Spleen (tissue), 11 donors: ENCODE measurements at regions not wholly inside any gene's neighbourhood (a gene's known extent, or its start where the extent isn't known, plus 50 kb on each side); places are given as distances from the start of the nearest gene placed in this dataset.

Experiments used
- DNase-seq: peaks from one replicate; pipeline ENCODE4 v3.0.0-alpha.2; 2020
- H3K27ac ChIP-seq, 8 donors: fragments of 200-600 bp; sonication (generic) in 7 of 8; 1 replicate in 4 of 8; 2 replicates in 4 of 8; pipeline versions ENCODE4 v1.5.0 to v1.8.0; 2016 to 2021; ENCODE audit warnings: inconsistent platforms in 4 of 8, mild to moderate bottlenecking in 4 of 8, moderate library complexity in 1 of 8
- H3K27me3 ChIP-seq, 7 donors: fragments of 200-600 bp; sonication (generic) in 6 of 7; replicated peaks in 1 of 7; 1 replicate in 4 of 7; 2 replicates in 3 of 7; pipeline versions ENCODE4 v1.5.0 to v1.8.0; 2016 to 2021; ENCODE audit warnings: inconsistent platforms in 3 of 7, mild to moderate bottlenecking in 1 of 7
- H3K36me3 ChIP-seq, 6 donors: fragments of 200-600 bp; sonication (generic) in 5 of 6; 1 replicate in 4 of 6; 2 replicates in 2 of 6; pipeline versions ENCODE4 v1.5.0 to v1.8.0; 2016 to 2021; ENCODE audit warnings: inconsistent platforms in 2 of 6
- H3K4me1 ChIP-seq, 6 donors: fragments of 200-600 bp; sonication (generic) in 5 of 6; 1 replicate in 3 of 6; 2 replicates in 3 of 6; pipeline versions ENCODE4 v1.5.0 to v1.8.0; 2016 to 2021; ENCODE audit warnings: inconsistent platforms in 3 of 6
- H3K4me3 ChIP-seq, 8 donors: fragments of 200-600 bp; sonication (generic) in 7 of 8; 1 replicate in 4 of 8; 2 replicates in 4 of 8; pipeline versions ENCODE4 v1.5.0 to v1.8.0; 2016 to 2021; ENCODE audit warnings: inconsistent platforms in 4 of 8, mild to moderate bottlenecking in 4 of 8, moderate library complexity in 2 of 8
- H3K9me3 ChIP-seq, 8 donors: fragments of 200-600 bp; sonication (generic) in 7 of 8; 1 replicate in 4 of 8; 2 replicates in 4 of 8; pipeline versions ENCODE4 v1.5.0 to v1.8.0; 2016 to 2021; ENCODE audit warnings: inconsistent platforms in 4 of 8
- CTCF ChIP-seq, 11 experiments: fragments of 200-600 bp in 7 of 11; fragments of 450-650 bp in 4 of 11; sonication (generic) in 4 of 11; IDR thresholded peaks in 8 of 11; conservative IDR thresholded peaks in 3 of 11; 1 replicate in 7 of 11; 2 replicates in 4 of 11; pipeline versions ENCODE4 v1.4.0 to v1.8.0; 2016 to 2021; ENCODE audit warnings: antibody characterized with exemption in 11 of 11, inconsistent platforms in 4 of 11, mild to moderate bottlenecking in 1 of 11
- POLR2A ChIP-seq, 3 donors: fragments of 450-650 bp; IDR thresholded peaks; one replicate each; pipeline ENCODE4 v1.5.1; 2017; ENCODE audit warnings: antibody characterized with exemption in 3 of 3, mild to moderate bottlenecking in 1 of 3
- POLR2AphosphoS5 ChIP-seq, 3 donors: sonication (generic); formaldehyde crosslinking; IDR thresholded peaks; one replicate each; pipeline ENCODE4 v1.5.1; 2017; ENCODE audit warnings: antibody characterized with exemption in 3 of 3
- WGBS, 5 donors: extraction: QIAGEN DNeasy Blood & Tissue Kit in 3 of 5; methylation state at CpG; one replicate each; pipeline versions ENCODE4 v1.1.5 to v1.1.7; 2013 to 2018; 5-methylcytosine and 5-hydroxymethylcytosine counted together
- intact Hi-C: fragments of 100-400 bp; cut with DNase I; formaldehyde crosslinking; loops from one replicate; pipeline ENCODE4 v1.15.0; 2023; ENCODE audit warnings: low total_unique reads
- donor health status: healthy with polysubstance abuse.
- donor health status: DM: no; HTN: no; CAD: no; lungs with moderate emphysema.
- donor health status: DM: no; HTN: no; CAD: no.
- donor health status: Bipolar disorder and iron deficiency.
- donor health status: healthy.
- donor health status: DM: no; HTN: no; CAD: no.
- donor health status: DM: yes; HTN: yes; CAD: no.

GRCh38 chr10:30737931-30738391 is 108.4 kb upstream of the LYZL2 start:
- Histone ChIP-seq H3K4me3 (no peak overlapping the region), H3K36me3 (no peaks in the 10 kb centered on the region), H3K27me3 (peaks cover 0 to 26% (median 5%) of the 10 kb centered on the region in 7 donors), H3K4me1 (no peaks in the 10 kb centered on the region), H3K27ac (no peak overlapping the region), H3K9me3 (peaks cover 0 to 4% (median 0%) of the 10 kb centered on the region in 8 donors)
- TF ChIP-seq POLR2AphosphoS5 (IDR thresholded peaks at IDR 0.05) (no peak), POLR2A (IDR thresholded peaks at IDR 0.05) (no peak), CTCF (IDR thresholded peaks at IDR 0.05 in 8 of 11, conservative IDR thresholded peaks at IDR 0.05 in 3 of 11) (no peak)
- DNase-seq, result no peak
- WGBS, 5 donors, result 70 to 90% (median 86%) methylated on average over 11 of the region's 11 CpGs
- intact Hi-C loops, result no loop called here

- no peak for DNase-seq
- Histone ChIP-seq H3K27me3 (peaks cover 0 to 26% (median 5%) of the 10 kb centered on the region in 7 donors), H3K27ac (no peak overlapping the region), H3K9me3 (peaks cover 0 to 4% (median 0%) of the 10 kb centered on the region in 8 donors), H3K4me1 (no peaks in the 10 kb centered on the region), H3K4me3 (no peak overlapping the region), H3K36me3 (no peaks in the 10 kb centered on the region)
- TF ChIP-seq CTCF (IDR thresholded peaks at IDR 0.05 in 8 of 11, conservative IDR thresholded peaks at IDR 0.05 in 3 of 11), result no peak
- TF ChIP-seq POLR2AphosphoS5 (IDR thresholded peaks at IDR 0.05), result no peak
- TF ChIP-seq POLR2A (IDR thresholded peaks at IDR 0.05), result no peak
- whole genome bisulfite sequencing, 5 donors, result 25 to 39% (median 36%) methylated on average over 10 of the region's 10 CpGs
- intact Hi-C loops, result no loop called here
Measured at GRCh38 chr10:30736685-30737232, 107.2 kb upstream of the LYZL2 start.

GRCh38 chr10:30734901-30735300 is 105.3 kb upstream of the LYZL2 start:
- Histone ChIP-seq H3K27ac (no peak overlapping the region), H3K9me3 (no peaks in the 10 kb centered on the region), H3K27me3 (peaks cover 0 to 26% (median 5%) of the 10 kb centered on the region in 7 donors), H3K4me1 (no peaks in the 10 kb centered on the region), H3K4me3 (no peak overlapping the region), H3K36me3 (no peaks in the 10 kb centered on the region)
- WGBS, 5 donors, result 32 to 45% (median 38%) methylated on average over 9 of the region's 9 CpGs
- no peak for DNase-seq
- TF ChIP-seq POLR2A (IDR thresholded peaks at IDR 0.05) (no peak), POLR2AphosphoS5 (IDR thresholded peaks at IDR 0.05) (no peak), CTCF (IDR thresholded peaks at IDR 0.05 in 8 of 11, conservative IDR thresholded peaks at IDR 0.05 in 3 of 11) (no peak)
- intact Hi-C loops, result no loop called here

- Histone ChIP-seq H3K36me3 (no peaks in the 10 kb centered on the region), H3K4me3 (no peak overlapping the region), H3K27me3 (peaks cover 0 to 26% (median 5%) of the 10 kb centered on the region in 7 donors), H3K27ac (no peak overlapping the region), H3K4me1 (no peaks in the 10 kb centered on the region), H3K9me3 (no peaks in the 10 kb centered on the region)
- TF ChIP-seq CTCF (IDR thresholded peaks at IDR 0.05 in 8 of 11, conservative IDR thresholded peaks at IDR 0.05 in 3 of 11), result no peak
- no peak for TF ChIP-seq POLR2AphosphoS5 (IDR thresholded peaks at IDR 0.05)
- TF ChIP-seq POLR2A (IDR thresholded peaks at IDR 0.05), result no peak
- WGBS, 5 donors, result 79 to 97% (median 91%) methylated on average over 6 of the region's 6 CpGs
- DNase-seq, result no peak
- intact Hi-C loops, result no loop called here
Measured at GRCh38 chr10:30732671-30733070, 103.1 kb upstream of the LYZL2 start.
